ENCODE measurements at regions not wholly inside any gene's neighbourhood (a gene's known extent, or its start where the extent isn't known, plus 50 kb on each side); places are given as distances from the start of the nearest gene placed in this dataset.

DNA sequence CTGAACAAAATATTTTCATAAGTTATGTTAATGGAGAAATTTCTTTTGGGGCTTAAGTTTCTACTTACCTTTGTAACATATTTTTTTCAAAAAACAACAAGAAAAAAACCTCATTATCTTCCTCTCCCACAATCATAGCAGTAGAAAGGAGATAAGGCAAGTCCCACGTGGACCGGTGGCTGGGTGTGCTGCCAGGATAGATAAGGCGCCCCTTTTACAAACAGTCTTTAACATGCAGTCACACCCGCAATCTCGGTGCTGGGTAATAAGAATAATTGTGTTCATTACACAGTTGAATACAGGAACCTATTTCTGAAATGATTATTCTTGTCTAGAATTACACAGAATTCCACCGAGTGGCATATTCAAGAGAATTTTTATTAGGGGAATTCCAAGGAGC is 1202.3 kb downstream of the UQCRFS1 start:
- H3K14ac ChIP-seq (ENCODE audit: low read length): no peak overlapping the region
- no peak overlapping the region for H3K18ac ChIP-seq (ENCODE audit: low read length)
- no CpG with 5 or more reads among the region's 6 CpGs for WGBS, 2 donors (ENCODE audit: extremely low coverage in 2 of 2, insufficient read length in 2 of 2, insufficient replicate concordance in 1 of 2)
- H2BK5ac ChIP-seq (ENCODE audit: low read length): no peak overlapping the region
- H3K23ac ChIP-seq (ENCODE audit: low read depth, low read length, poor library complexity): no peak overlapping the region
- no peaks in the 10 kb centered on the region for H3K9me3 ChIP-seq (replicated peaks in 1 of 2; ENCODE audit: control insufficient read depth in 2 of 2, insufficient read depth in 1 of 2, low read depth in 1 of 2, low read length in 2 of 2)
- H3K27me3 ChIP-seq (ENCODE audit: control insufficient read depth in 3 of 3, insufficient read depth in 3 of 3, low read depth in 1 of 3, low read length in 3 of 3): no peaks in the 10 kb centered on the region
- H3K4ac ChIP-seq (ENCODE audit: low read length): no peak overlapping the region
- H3K4me3 ChIP-seq (ENCODE audit: low read length in 2 of 2): no peak overlapping the region
- no peak overlapping the region for H2AK5ac ChIP-seq (ENCODE audit: low read depth, low read length)
- no peak overlapping the region for H2AFZ ChIP-seq (ENCODE audit: low read length)
- no peak overlapping the region for H2BK120ac ChIP-seq (ENCODE audit: low read depth, low read length)
- no peaks in the 10 kb centered on the region for H3K36me3 ChIP-seq (replicated peaks in 1 of 2; ENCODE audit: control insufficient read depth in 2 of 2, insufficient read depth in 2 of 2, low read length in 2 of 2)
- no peak overlapping the region for H2BK15ac ChIP-seq (ENCODE audit: low read length)
- H3K79me1 ChIP-seq (ENCODE audit: low read depth, low read length): no peaks in the 10 kb centered on the region
- H3K4me1 ChIP-seq (ENCODE audit: control insufficient read depth in 2 of 2, insufficient read depth in 1 of 2, low read depth in 1 of 2, low read length in 2 of 2): no peaks in the 10 kb centered on the region
- no peak overlapping the region for H2BK12ac ChIP-seq (ENCODE audit: low read length)
- no peak overlapping the region for H3K9ac ChIP-seq (ENCODE audit: low read depth, low read length, poor library complexity)
- no peak overlapping the region for H3K27ac ChIP-seq (replicated peaks; ENCODE audit: low read length)
- H3K4me2 ChIP-seq (ENCODE audit: insufficient read depth, low read length, poor library complexity, severe bottlenecking): no peak overlapping the region
- H4K8ac ChIP-seq (ENCODE audit: low read depth, low read length): no peak overlapping the region
- H4K91ac ChIP-seq (ENCODE audit: low read depth, low read length, poor library complexity): no peak overlapping the region
- DNase-seq (ENCODE audit: low spot score): no peak

DNA sequence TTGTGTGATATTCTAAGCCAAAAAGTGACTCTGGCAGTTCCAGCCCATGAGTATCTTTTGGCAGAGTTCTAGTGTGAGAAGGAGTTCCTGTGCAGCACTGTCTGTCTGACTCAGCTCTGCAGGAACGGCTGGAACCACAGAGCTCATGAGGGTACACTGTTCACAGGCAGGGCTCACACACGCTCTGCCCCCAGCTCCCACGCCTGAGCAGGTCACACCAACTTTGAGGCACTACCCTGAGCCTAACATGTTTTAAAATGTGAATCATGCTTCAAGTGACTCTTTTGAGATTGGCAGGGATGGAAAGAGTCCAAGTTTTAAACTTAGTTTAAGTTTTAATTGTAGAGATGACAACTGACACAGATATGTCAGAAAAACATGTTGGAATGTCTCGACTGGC is 1203.3 kb downstream of the UQCRFS1 start:
- Histone ChIP-seq H3K27me3 (ENCODE audit: control insufficient read depth in 3 of 3, insufficient read depth in 3 of 3, low read depth in 1 of 3, low read length in 3 of 3) (no peaks in the 10 kb centered on the region), H3K4me1 (ENCODE audit: control insufficient read depth in 2 of 2, insufficient read depth in 1 of 2, low read depth in 1 of 2, low read length in 2 of 2) (no peaks in the 10 kb centered on the region), H3K79me1 (ENCODE audit: low read depth, low read length) (no peaks in the 10 kb centered on the region), H2BK5ac (ENCODE audit: low read length) (no peak overlapping the region), H3K4me3 (ENCODE audit: low read length in 2 of 2) (no peak overlapping the region), H2BK12ac (ENCODE audit: low read length) (no peak overlapping the region), H2BK120ac (ENCODE audit: low read depth, low read length) (no peak overlapping the region), H2AFZ (ENCODE audit: low read length) (no peak overlapping the region), H3K36me3 (replicated peaks in 1 of 2; ENCODE audit: control insufficient read depth in 2 of 2, insufficient read depth in 2 of 2, low read length in 2 of 2) (no peaks in the 10 kb centered on the region), H4K91ac (ENCODE audit: low read depth, low read length, poor library complexity) (no peak overlapping the region), H2BK15ac (ENCODE audit: low read length) (no peak overlapping the region), H3K14ac (ENCODE audit: low read length) (no peak overlapping the region), H2AK5ac (ENCODE audit: low read depth, low read length) (no peak overlapping the region), H3K9ac (ENCODE audit: low read depth, low read length, poor library complexity) (no peak overlapping the region), H3K27ac (replicated peaks; ENCODE audit: low read length) (no peak overlapping the region), H3K18ac (ENCODE audit: low read length) (no peak overlapping the region), H3K9me3 (replicated peaks in 1 of 2; ENCODE audit: control insufficient read depth in 2 of 2, insufficient read depth in 1 of 2, low read depth in 1 of 2, low read length in 2 of 2) (no peaks in the 10 kb centered on the region), H3K4me2 (ENCODE audit: insufficient read depth, low read length, poor library complexity, severe bottlenecking) (no peak overlapping the region), H3K23ac (ENCODE audit: low read depth, low read length, poor library complexity) (no peak overlapping the region), H4K8ac (ENCODE audit: low read depth, low read length) (no peak overlapping the region), H3K4ac (ENCODE audit: low read length) (no peak overlapping the region)
- DNase-seq (ENCODE audit: low spot score): no peak
- WGBS, 2 donors (ENCODE audit: extremely low coverage in 2 of 2, insufficient read length in 2 of 2, insufficient replicate concordance in 1 of 2): no CpG with 5 or more reads among the region's 4 CpGs

DNA sequence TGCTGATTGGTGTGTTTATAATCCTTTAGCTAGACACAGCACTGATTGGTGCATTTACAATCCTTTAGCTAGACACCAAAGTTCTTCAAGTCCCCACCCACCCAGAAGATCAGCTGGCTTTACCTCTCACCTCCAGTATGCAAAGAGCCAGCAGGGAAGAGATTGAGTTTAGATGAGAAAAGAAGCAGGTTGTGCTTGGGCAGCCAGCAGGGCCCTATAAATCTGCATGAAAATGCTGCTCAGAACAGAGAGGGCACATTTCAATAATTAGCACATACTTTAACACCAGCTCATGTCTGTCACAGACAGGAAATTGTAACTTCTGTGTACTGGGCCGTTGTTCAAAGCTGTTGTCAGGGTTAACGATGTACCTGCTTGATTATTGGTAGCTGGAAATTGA is 1204.3 kb downstream of the UQCRFS1 start:
- Histone ChIP-seq H4K8ac (ENCODE audit: low read depth, low read length) (no peak overlapping the region), H4K91ac (ENCODE audit: low read depth, low read length, poor library complexity) (no peak overlapping the region), H3K79me1 (ENCODE audit: low read depth, low read length) (no peaks in the 10 kb centered on the region), H3K27ac (replicated peaks; ENCODE audit: low read length) (no peak overlapping the region), H2BK5ac (ENCODE audit: low read length) (no peak overlapping the region), H2BK15ac (ENCODE audit: low read length) (no peak overlapping the region), H2BK12ac (ENCODE audit: low read length) (no peak overlapping the region), H3K9me3 (replicated peaks in 1 of 2; ENCODE audit: control insufficient read depth in 2 of 2, insufficient read depth in 1 of 2, low read depth in 1 of 2, low read length in 2 of 2) (no peaks in the 10 kb centered on the region), H3K27me3 (ENCODE audit: control insufficient read depth in 3 of 3, insufficient read depth in 3 of 3, low read depth in 1 of 3, low read length in 3 of 3) (no peaks in the 10 kb centered on the region), H3K14ac (ENCODE audit: low read length) (no peak overlapping the region), H3K4ac (ENCODE audit: low read length) (no peak overlapping the region), H3K18ac (ENCODE audit: low read length) (no peak overlapping the region), H2BK120ac (ENCODE audit: low read depth, low read length) (no peak overlapping the region), H3K23ac (ENCODE audit: low read depth, low read length, poor library complexity) (no peak overlapping the region), H3K9ac (ENCODE audit: low read depth, low read length, poor library complexity) (no peak overlapping the region), H3K4me3 (ENCODE audit: low read length in 2 of 2) (no peak overlapping the region), H2AFZ (ENCODE audit: low read length) (no peak overlapping the region), H3K4me2 (ENCODE audit: insufficient read depth, low read length, poor library complexity, severe bottlenecking) (no peak overlapping the region), H3K4me1 (ENCODE audit: control insufficient read depth in 2 of 2, insufficient read depth in 1 of 2, low read depth in 1 of 2, low read length in 2 of 2) (no peaks in the 10 kb centered on the region), H2AK5ac (ENCODE audit: low read depth, low read length) (no peak overlapping the region), H3K36me3 (replicated peaks in 1 of 2; ENCODE audit: control insufficient read depth in 2 of 2, insufficient read depth in 2 of 2, low read length in 2 of 2) (no peaks in the 10 kb centered on the region)
- no peak for DNase-seq (ENCODE audit: low spot score)
- no CpG with 5 or more reads among the region's 2 CpGs for WGBS, 2 donors (ENCODE audit: extremely low coverage in 2 of 2, insufficient read length in 2 of 2, insufficient replicate concordance in 1 of 2)

DNA sequence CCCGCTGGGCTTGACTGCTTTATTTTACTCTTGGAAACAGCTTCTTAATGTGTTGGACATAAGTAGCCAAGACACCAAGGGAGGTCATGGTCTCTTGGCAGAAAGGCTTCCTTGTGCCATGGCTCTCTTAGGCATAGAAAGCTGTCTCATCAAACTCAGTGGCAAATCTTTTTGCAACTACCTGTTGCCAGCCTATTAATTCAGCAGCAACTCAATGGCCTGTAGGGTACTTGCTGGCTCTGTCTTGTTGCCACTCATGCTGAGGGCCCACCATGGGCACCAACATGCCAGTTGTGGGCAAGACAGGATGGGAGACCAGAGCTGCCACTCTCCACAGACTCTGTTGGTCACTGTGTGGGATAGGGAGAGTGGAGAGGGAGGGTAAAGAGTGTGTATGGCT is 1209.4 kb downstream of the UQCRFS1 start:
- no peak overlapping the region for H2BK120ac ChIP-seq (ENCODE audit: low read depth, low read length)
- H2AK5ac ChIP-seq (ENCODE audit: low read depth, low read length): no peak overlapping the region
- H3K9me3 ChIP-seq (replicated peaks in 1 of 2; ENCODE audit: control insufficient read depth in 2 of 2, insufficient read depth in 1 of 2, low read depth in 1 of 2, low read length in 2 of 2): no peaks in the 10 kb centered on the region
- no peaks in the 10 kb centered on the region for H3K4me1 ChIP-seq (ENCODE audit: control insufficient read depth in 2 of 2, insufficient read depth in 1 of 2, low read depth in 1 of 2, low read length in 2 of 2)
- no peak overlapping the region for H4K8ac ChIP-seq (ENCODE audit: low read depth, low read length)
- H3K9ac ChIP-seq (ENCODE audit: low read depth, low read length, poor library complexity): no peak overlapping the region
- no peaks in the 10 kb centered on the region for H3K36me3 ChIP-seq (replicated peaks in 1 of 2; ENCODE audit: control insufficient read depth in 2 of 2, insufficient read depth in 2 of 2, low read length in 2 of 2)
- H3K23ac ChIP-seq (ENCODE audit: low read depth, low read length, poor library complexity): no peak overlapping the region
- H2AFZ ChIP-seq (ENCODE audit: low read length): no peak overlapping the region
- no peak for DNase-seq (ENCODE audit: low spot score)
- no peak overlapping the region for H3K4ac ChIP-seq (ENCODE audit: low read length)
- H3K4me3 ChIP-seq (ENCODE audit: low read length in 2 of 2): no peak overlapping the region
- no peak overlapping the region for H2BK12ac ChIP-seq (ENCODE audit: low read length)
- no peak overlapping the region for H2BK5ac ChIP-seq (ENCODE audit: low read length)
- no peak overlapping the region for H4K91ac ChIP-seq (ENCODE audit: low read depth, low read length, poor library complexity)
- no peak overlapping the region for H3K4me2 ChIP-seq (ENCODE audit: insufficient read depth, low read length, poor library complexity, severe bottlenecking)
- H3K27me3 ChIP-seq (ENCODE audit: control insufficient read depth in 3 of 3, insufficient read depth in 3 of 3, low read depth in 1 of 3, low read length in 3 of 3): no peaks in the 10 kb centered on the region
- no peak overlapping the region for H3K14ac ChIP-seq (ENCODE audit: low read length)
- H2BK15ac ChIP-seq (ENCODE audit: low read length): no peak overlapping the region
- no CpG with 5 or more reads among the region's 1 CpG for WGBS, 2 donors (ENCODE audit: extremely low coverage in 2 of 2, insufficient read length in 2 of 2, insufficient replicate concordance in 1 of 2)
- no peak overlapping the region for H3K18ac ChIP-seq (ENCODE audit: low read length)
- H3K27ac ChIP-seq (replicated peaks; ENCODE audit: low read length): no peak overlapping the region
- H3K79me1 ChIP-seq (ENCODE audit: low read depth, low read length): no peaks in the 10 kb centered on the region

Measured in neuronal stem cell (in vitro differentiated cells).